ENCODE measurements at regions not wholly inside any gene's neighbourhood (a gene's known extent, or its start where the extent isn't known, plus 50 kb on each side); places are given as distances from the start of the nearest gene placed in this dataset.

DNA sequence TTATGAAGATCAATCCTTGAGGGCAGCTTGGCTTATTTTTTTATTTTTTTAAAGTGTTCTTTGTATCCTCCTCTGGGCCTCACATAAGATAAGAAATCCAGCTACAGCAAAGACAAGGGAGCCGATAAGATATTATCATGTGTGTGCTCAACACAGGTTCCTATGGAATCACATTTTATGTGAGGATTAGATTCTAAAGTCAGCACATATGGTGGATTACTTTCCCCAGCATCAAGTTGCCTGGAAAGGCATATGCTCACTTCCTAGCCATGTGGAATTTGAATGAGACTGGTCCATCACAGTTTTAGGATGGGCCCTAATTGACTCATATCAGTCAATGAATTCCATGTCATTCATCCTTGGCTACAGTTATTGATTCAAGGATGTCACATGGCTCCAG lies 456.9 kb upstream of the LRRC7 start:
- no peak for TF ChIP-seq MXI1 (IDR thresholded peaks at IDR 0.05; ENCODE audit: low read depth, low read length)
- TF ChIP-seq, protein P1, sequence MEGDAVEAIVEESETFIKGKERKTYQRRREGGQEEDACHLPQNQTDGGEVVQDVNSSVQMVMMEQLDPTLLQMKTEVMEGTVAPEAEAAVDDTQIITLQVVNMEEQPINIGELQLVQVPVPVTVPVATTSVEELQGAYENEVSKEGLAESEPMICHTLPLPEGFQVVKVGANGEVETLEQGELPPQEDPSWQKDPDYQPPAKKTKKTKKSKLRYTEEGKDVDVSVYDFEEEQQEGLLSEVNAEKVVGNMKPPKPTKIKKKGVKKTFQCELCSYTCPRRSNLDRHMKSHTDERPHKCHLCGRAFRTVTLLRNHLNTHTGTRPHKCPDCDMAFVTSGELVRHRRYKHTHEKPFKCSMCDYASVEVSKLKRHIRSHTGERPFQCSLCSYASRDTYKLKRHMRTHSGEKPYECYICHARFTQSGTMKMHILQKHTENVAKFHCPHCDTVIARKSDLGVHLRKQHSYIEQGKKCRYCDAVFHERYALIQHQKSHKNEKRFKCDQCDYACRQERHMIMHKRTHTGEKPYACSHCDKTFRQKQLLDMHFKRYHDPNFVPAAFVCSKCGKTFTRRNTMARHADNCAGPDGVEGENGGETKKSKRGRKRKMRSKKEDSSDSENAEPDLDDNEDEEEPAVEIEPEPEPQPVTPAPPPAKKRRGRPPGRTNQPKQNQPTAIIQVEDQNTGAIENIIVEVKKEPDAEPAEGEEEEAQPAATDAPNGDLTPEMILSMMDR (IDR thresholded peaks at IDR 0.05), result no peak
- TF ChIP-seq TEAD4 (IDR thresholded peaks at IDR 0.05; ENCODE audit: borderline replicate concordance, insufficient read depth), result no peak
- no peak for TF ChIP-seq POLR2AphosphoS5 (IDR thresholded peaks at IDR 0.05; ENCODE audit: low read depth, low read length)
- no peak for TF ChIP-seq SMC3 (IDR thresholded peaks at IDR 0.05; ENCODE audit: low read depth, low read length)

Measured in SK-N-SH (cell line).